Fibroblast of pulmonary artery (primary cell): ENCODE measurements at regions not wholly inside any gene's neighbourhood (a gene's known extent, or its start where the extent isn't known, plus 50 kb on each side); places are given as distances from the start of the nearest gene placed in this dataset.
A peak's percentile ranks its signal among the peaks of the same experiment; 100 is the strongest.
"Not testable (repeated sequence)": the region's sequence is repeated elsewhere in the genome, so short reads cannot be mapped to it uniquely, and the experiment has no call there.

Experiments
- DNase-seq: peaks from one replicate; pipeline ENCODE4 v3.0.0-alpha.2; 2010; ENCODE audit warnings: low read depth
- H3K4me3 ChIP-seq: replicated peaks from 2 replicates; pipeline ENCODE4 v1.5.1; 2011; ENCODE audit warnings: low read depth, mild to moderate bottlenecking, control low read depth, low read length, moderate library complexity
- CTCF ChIP-seq: IDR thresholded peaks from 2 replicates; pipeline ENCODE4 v1.5.1; 2011; ENCODE audit warnings: mild to moderate bottlenecking, control low read depth, low read length, inconsistent platforms; ENCODE audit errors: missing control alignments

DNA sequence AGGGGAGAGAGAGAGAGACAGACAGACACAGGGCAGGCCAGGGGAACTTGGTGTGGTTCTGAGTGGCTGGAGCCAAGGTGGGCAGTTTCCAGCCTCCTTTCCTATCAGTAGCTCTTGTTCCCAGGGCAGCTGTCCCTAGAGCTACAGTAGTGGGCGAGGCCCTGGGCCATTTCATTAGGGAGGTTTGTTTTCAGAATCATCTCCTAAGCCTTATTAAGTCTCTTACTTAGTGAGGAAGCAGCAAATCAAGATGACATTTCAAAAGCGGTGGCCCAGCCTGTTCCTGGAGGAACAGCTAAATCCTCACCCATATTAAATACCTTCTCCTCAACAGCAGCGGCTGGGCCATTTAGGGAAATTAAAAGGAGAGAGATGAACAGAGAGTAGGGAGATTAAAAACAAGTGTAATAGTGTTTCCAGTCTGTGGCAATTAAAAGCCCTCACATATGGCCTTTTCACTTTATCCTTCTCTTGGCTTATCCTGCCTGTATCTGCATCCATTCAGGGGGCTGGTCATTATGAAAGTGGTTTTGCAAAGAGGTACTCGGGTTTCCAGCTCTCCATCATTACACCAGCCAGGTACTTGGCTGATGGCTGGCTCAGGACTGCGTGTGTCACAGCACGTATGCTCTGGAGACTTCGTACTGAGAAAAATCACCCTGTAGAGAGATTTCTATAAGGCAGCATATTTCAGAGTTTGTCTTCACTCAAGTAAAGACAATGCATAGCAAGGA, 91.9 kb upstream of the PRR23C start:
- H3K4me3 ChIP-seq, result no peak overlapping the region
- no peak for DNase-seq
- TF ChIP-seq CTCF, result no peak

DNA sequence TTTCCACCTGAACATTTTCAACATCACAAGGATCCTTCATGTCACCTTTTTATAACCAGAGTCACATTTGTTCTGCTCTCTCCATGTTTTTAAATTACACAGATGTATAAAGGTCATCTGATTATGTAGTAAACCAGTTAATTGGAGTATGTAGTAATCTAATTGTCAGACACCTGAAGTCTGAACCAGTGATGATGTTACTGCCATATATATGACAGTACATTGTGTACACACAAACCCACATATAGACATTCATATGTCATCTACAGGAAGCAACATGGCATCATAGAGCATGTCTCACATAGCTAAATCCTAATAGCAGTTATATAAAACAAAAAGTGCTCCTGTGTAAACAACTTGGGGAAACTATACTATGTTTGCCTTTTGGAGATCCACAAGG, 95.9 kb upstream of the PRR23C start:
- no peak for TF ChIP-seq CTCF
- no peak for DNase-seq
- H3K4me3 ChIP-seq, result no peak overlapping the region

- DNase-seq, H3K4me3 ChIP-seq: not testable (repeated sequence)
These were observed 101.3 kb upstream of the PRR23C start for GRCh38 chr3:139145980-139146379.

DNA sequence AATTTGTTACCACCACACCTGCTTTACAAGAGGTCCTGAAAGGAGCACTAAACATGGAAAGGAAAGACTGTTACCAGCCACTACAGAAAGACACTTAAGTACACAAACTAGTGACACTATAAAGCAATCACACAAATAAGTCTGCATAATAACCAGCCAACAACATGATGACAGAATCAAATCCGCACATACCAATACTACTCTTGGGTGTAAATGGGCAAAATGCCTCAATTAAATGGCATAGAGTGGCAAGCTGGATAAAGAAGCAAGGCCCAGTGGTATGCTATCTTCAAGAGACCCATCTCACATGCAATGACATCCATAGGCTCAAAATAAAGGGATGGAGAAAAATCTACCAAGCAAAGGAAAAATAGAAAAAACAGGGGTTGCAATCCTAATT, 106.8 kb upstream of the PRR23C start:
- DNase-seq, result no peak
- TF ChIP-seq CTCF, result no peak
- H3K4me3 ChIP-seq, result no peak overlapping the region

DNA sequence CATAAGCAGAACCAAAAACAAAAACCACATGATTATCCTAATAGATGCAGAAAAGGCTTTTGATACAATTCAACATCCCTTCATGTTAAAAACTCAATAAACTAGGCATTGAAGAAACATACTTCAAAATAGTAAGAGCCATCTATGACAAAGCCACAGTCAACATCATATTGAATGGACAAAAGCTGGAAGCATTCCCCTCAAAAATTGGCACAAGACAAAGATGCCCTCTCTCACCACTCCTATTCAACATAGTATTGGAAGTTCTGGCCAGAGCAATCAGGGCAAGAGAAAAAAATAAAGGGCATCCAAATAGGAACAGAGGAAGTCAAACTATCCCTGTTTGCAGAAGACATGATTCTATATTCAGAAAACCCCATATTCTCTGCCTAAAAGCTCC, 108.7 kb upstream of the PRR23C start:
- H3K4me3 ChIP-seq, DNase-seq: not testable (repeated sequence)

- H3K4me3 ChIP-seq, result no peak overlapping the region
- DNase-seq, result no peak
- no peak for TF ChIP-seq CTCF
These were observed 112.7 kb upstream of the PRR23C start for GRCh38 chr3:139157161-139157932.

DNA sequence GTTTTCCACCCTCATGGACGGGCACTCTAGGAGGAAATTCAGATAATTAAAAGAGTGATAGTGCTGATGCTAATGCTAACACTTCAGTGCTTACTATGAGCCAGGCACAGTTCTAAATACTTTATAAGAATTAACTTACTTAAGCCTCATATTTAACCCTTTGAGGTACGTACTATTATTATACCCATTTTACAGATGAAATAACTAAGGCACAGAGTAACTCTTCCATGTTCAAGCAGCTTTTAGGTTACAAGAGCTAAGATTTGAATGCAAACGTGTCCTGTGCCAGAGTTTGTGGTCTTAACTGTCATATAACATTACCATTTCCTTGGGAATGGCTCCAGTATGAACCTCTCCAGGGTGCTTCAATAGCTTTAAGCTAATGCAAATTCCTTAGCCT, 114.7 kb upstream of the PRR23C start:
- no peak for DNase-seq
- no peak overlapping the region for H3K4me3 ChIP-seq
- TF ChIP-seq CTCF, result no peak

GRCh38 chr3:139173372-139174108, 128.8 kb upstream of the PRR23C start:
- no peak overlapping the region for H3K4me3 ChIP-seq
- DNase-seq, result peak; percentile 11

More at GRCh38 chr3:139173372-139174108, 128.8 kb upstream of the PRR23C start:
- TF ChIP-seq CTCF, result no peak
